ENCODE measurements at regions not wholly inside any gene's neighbourhood (a gene's known extent, or its start where the extent isn't known, plus 50 kb on each side); places are given as distances from the start of the nearest gene placed in this dataset.
"Not testable (repeated sequence)": the region's sequence is repeated elsewhere in the genome, so short reads cannot be mapped to it uniquely, and the experiment has no call there.

DNA sequence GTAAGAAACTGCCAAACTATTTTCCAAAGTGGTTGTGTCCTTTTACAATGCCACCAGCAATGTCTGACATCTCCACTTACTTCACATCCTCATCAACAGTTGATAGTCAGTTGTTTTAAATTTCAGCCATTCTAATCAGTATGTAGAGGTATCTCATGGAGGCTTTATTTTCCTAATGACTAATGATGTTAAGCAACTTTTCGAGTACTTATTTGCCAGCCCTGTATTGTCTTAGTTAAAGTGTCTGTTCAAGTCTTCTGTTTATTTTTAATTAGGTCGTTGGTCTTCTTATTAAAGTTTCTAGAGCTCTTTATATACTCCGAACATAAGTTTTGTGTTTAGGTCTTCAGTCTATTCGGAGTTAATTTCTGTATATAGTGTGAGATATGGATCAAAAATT lies 54.9 kb upstream of the NBPF12 start:
- not testable (repeated sequence) for DNase-seq (ENCODE audit: low read depth in 2 of 2)

DNA sequence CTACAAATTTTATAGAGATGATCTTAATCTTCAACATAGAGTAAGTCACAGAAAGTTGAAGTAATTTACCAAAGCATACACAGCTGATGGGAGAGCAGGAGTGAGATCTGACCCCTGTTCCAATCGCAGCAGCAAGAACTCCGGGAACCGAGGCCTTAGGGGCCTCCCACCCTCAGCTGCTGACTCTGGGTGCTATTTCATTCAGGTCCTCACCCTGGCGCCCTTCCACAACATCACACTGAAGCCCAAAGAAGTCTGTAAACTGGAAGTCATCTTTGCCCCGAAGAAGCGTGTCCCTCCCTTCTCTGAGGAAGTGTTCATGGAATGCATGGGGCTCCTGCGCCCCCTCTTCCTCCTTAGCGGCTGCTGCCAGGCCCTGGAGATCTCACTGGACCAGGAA lies 57.0 kb upstream of the NBPF12 start:
- DNase-seq (ENCODE audit: low read depth in 2 of 2) = not testable (repeated sequence)

DNA sequence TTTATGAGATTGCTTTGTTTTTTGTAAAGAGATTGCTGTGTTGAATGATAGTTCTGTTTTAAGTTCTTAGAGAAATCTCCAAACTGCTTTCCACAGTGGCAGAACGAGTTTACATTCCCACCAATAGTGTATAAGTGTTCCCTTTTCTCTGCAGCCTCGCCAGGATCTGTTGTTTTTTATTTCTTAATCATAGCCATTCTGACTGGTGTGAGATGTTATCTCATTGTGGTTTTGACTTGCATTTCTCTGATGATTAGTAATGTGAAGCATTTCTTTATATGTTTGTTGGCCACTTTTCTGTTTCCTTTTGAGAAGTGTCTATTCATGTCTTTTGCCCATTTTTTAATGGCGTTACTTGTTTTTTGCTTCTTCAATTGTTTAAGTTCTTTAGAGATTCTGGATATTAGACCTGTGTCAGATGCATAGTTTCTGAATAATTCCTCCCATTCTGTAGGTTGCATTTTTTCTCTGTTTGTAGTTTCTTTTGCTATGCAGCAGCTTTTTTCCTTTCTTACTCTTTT lies 74.3 kb upstream of the NBPF12 start:
- not testable (repeated sequence) for DNase-seq (ENCODE audit: low read depth in 2 of 2)

DNA sequence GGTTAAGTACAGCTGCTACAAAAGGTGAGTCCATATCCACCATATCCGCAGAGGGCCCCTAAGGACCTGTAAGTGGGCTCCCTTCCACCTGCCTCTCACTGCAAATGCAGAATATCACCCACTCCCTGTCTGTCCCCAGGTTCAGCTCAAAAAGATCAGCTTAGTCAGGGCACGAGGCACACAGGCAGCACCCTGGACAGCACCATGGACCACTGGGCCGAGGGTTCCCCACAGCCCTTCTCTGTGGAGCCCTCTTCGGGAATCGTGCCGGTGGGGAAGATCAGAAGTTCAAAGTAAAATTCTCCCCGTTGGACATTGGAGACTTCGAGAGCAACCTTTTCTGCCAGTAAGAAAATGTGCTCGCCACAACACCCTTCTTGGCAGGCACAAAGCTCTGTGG lies 85.0 kb upstream of the NBPF12 start:
- not testable (repeated sequence) for DNase-seq (ENCODE audit: low read depth in 2 of 2)

DNA sequence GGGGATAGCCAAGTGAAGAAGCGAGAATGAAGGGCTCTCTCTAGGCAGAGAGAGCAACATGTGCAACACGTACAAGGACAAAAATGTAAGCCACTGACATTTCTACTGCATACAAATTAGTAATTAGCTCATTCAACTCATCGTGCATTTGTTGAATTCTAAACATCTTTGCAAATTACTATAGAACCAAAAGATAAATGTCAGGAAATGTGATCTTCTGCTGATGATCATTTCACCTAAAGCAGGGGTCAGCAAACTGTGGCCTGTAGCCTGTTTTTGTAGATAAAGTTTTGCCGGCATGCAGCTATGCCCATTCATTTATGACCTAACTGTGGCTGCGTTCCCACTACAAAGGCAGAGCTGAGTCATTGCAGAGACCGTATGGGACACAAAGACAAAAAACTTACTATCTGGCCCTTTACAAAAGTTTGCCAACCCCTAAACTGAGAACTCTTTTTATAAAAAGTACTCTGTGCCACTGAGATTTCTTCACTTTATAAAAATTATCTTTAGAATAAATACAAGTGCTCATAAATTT lies 87.7 kb upstream of the NBPF12 start:
- not testable (repeated sequence) for DNase-seq (ENCODE audit: low read depth in 2 of 2)

DNA sequence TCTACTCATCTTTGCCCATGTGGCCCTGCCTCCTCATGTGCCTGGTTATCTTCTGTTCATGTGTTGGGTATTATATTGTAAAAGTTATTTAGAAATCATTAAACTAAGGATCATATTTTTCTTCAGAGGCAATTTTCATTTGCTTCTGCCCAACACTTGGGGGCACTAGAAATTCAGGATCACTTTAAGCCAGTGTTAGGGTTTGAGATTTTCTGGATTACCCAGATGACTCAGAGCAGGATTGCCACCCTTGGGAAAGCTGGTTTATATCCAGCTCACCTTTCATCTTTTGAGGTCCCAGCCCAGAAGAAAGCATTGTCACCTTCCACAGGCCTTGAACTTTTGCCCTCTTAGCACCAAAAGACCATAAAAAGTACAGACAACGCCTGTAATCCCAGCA lies 99.4 kb upstream of the NBPF12 start:
- DNase-seq (ENCODE audit: low read depth in 2 of 2) = not testable (repeated sequence)

DNA sequence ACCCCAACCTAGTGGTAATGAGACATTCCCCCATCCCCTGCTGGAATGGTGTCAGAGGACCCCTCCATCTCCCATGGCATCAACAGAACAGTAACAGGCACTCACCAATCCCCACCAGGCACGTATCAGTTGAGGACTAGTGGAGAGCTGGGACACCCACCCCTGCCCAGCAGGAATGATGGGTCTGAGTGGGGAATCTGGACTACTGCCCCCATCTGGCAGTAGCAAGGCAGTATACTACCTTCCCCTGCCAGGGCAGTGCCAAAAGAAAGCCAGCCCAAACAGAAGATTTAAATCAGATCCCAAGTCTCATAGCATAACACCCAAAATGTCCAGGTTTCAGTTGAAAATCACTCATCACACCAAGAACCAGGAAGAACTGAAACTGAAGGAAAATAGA lies 111.2 kb upstream of the NBPF12 start:
- not testable (repeated sequence) for DNase-seq (ENCODE audit: low read depth in 2 of 2)

DNA sequence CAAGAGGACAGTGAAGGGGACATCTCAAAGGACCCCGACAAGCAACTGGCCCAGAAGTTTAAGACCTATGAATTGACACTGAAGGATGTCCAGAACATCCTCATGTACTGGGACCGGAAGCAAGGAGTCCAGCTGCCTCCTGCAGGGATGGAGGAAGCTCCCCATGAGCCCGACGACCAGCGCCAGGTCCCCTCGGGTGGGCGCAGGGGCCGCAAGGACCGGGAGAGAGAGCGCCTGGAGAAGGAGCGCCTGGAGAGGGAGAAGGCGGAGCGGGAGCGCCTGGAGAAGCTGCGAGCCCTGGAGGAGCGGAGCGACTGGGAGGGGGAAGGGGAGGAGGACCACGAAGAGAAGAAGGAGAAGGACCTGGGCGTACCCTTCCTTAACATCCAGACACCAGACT lies 143.9 kb upstream of the NBPF12 start:
- not testable (repeated sequence) for DNase-seq (ENCODE audit: low read depth in 2 of 2)

DNA sequence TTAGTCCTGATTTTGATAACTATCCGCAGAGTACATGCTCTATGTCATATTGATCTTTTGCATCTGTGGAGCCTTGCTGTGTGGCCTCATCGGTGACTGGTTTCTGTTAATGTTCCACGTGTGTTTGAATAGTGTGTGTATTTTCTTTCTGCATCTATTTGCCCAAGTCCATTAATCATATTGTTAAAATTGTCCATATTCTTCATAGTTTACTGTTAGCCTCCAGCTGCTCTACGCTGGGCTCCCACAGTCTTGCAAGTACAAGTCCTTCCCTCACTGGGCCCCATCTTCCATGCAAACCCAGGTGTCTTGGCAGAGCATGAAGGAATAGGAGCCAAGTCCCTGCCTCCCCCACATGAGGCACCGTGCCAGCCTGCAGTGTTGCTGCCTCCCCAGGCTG lies 145.4 kb upstream of the NBPF12 start:
- not testable (repeated sequence) for DNase-seq (ENCODE audit: low read depth in 2 of 2)

DNA sequence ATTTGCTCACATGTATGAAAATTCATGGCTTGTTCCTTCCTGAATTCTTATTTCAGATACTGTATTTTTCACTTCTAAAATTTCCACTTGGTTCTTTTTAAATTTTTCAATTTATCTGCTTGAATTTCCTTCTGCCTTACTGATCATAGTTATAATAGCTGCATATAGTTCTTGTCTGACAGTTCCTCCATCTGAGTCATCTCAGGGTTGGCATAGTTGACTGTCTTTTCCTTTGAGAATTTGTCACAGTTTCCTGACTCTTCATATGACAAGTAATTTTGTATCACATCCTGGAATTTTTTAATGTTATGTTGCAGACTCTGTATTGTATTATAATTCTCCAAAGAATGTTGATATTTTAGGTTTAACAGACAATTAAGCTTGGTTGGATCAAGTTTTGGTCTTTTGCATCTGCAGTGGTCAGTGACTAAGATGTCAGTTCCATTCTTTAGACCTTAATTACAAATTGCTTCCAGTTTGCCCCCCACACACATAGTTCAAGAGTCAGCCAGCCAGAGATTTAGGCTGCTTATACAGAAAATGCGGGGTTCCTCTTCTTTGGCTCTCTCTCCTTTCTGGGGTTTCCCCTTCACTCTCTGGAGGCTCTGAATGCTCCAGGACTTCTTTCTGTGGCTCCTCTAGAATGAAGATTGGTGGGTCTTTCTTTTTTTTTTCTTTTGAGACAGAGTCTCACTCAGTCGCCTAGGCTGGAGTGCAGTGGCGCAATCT lies 153.7 kb upstream of the NBPF12 start:
- not testable (repeated sequence) for DNase-seq (ENCODE audit: low read depth in 2 of 2)

DNA sequence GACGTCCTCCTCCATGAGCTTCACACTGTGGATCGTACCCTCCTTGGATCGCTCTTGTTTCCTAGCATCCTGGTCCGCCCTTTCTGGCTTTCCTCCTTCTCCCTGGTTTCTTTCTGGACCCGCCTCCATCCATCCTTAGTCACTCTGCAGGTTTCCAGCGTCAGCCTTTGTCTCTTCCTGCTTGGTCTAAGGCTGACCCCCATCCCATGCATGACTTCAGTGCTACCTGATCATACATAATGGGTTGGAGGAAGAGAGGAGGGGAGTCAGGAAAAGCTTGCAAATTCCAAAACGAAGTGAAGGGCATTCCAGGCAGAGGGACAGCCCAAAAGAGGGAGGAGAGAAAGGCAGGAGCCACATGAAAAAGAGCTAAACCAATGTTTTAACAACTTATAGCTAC lies 156.9 kb upstream of the NBPF12 start:
- DNase-seq (ENCODE audit: low read depth in 2 of 2) = not testable (repeated sequence)

DNA sequence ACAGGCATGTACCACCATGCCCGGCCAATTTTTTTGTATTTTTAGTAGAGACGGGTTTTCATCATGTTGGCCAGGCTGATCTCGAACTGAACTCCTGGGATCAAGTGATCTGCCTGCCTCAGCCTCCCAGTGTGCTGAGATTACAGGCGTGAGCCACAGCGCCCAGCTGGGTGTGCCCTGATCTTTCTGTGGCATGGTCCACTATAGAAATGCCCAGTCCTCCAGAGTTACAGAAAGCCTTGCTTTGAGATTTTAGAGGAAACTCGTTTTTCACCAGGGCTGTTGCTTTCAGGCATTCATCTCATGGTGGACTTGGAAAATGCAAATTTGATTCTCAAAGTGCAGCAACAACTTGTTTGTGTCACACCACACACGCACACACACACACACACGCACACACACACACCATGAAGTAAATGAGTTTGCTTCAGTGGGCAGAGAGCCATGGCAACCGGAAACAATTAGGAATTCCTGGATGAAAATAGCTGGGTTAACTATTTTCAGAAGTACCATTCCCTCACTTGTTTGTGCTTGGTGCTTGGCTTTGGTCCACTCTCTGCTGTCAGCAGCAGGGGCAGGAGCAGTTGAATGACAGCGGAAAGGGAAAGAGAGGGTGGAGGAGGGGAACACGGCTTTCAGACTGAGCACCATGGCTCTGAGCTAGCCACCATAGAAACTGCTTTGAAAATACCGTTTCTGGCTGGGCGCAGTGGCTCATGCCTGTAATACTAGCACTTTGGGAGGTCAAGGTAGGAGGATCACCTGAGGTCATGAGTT lies 160.1 kb upstream of the NBPF12 start:
- DNase-seq (ENCODE audit: low read depth in 2 of 2) = not testable (repeated sequence)

DNA sequence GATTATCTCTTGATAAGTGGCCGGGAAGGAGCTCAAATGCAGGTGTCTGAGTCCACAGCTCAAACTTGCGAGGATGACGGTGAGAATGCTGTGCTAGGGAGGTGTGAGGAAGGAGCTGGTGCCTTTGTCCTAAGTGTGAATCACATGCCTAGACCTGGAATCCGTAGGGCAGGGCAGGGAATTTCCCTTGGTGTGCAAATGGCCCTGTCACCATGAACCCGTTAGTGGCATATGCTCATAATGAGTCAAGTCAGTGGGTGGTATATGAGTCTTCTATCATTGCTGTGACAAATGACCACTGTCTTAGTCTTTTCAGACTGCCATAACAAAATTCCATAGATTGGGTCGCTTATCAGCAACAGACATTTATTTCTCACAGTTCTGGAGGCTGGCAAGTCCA lies 163.1 kb upstream of the NBPF12 start:
- not testable (repeated sequence) for DNase-seq (ENCODE audit: low read depth in 2 of 2)

DNA sequence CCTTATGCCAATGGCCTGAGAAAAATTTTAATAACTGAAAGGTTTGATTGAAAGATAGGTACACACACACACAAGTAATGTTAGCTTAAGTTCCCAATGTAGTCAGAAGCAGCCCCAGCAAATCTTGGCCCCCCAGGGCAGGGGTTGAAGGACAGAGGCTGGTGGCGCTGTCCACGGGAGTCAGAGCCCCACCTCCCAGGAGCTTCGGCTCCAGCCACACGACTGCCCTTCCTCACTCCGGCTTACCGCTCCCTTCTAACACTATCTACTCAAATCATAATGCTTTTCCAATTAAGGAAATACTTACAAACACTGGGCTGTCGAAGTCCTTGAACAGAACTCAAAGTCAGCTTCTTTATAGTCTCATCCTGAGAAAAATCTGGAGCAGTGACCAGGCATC lies 163.9 kb upstream of the NBPF12 start:
- not testable (repeated sequence) for DNase-seq (ENCODE audit: low read depth in 2 of 2)

DNA sequence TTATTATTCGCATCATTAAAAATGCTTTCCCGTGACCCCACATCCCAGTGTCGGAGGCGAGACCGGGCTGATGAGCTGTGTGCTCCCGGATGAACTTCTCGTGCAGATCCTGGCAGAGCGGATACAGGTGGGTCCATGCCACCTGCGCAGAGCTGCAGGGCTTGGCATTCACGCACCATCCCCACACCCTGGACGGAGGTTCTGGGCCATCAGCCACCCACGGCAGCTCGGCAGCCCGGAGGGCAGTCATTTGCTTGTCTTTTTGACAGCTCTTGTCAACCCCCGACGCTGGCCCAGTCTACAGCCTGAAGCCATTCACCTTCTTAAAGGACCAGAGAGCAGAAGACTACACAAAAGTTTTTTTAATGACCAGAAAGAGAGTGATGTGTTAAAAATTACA lies 166.7 kb upstream of the NBPF12 start:
- DNase-seq (ENCODE audit: low read depth in 2 of 2) = not testable (repeated sequence)

DNA sequence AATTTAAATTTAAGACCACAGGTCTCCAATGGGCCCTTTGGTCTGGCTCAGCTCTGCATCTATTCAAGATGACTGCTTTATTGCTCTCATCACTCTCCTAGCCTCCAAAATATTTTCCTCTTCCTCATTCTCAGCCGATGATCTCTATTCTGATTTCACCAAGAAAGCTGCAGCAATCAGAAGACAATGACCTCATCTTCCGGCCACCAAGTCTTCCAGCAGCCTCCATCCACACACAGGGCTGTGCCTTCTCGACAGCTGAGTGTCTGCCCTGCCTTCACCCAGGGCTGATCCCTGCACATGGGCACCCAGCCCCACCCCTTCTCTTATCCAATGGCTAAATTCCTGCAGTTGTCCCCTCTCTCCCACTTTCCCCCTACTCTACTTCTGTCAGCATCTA lies 167.1 kb upstream of the NBPF12 start:
- DNase-seq (ENCODE audit: low read depth in 2 of 2) = not testable (repeated sequence)

DNA sequence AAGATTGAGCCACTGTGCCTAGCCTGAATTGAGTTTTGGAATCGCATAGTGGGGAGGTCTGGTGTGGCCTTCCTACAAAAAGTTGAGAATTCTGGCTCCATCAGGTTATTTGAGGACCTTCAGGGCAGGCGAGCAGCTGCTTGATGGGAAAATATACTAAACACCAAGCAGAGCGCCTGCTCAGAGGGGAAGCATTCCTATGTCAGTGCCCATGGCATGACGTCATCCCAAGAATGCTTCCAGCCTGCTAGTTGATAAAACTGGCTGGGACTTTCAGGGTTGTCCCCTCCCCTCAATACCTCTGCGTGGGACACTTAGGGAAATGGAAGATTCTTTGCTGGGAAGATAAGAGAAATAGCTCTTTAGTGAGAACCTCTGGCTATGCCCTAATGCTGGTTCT lies 174.9 kb upstream of the NBPF12 start:
- DNase-seq (ENCODE audit: low read depth in 2 of 2) = not testable (repeated sequence)

DNA sequence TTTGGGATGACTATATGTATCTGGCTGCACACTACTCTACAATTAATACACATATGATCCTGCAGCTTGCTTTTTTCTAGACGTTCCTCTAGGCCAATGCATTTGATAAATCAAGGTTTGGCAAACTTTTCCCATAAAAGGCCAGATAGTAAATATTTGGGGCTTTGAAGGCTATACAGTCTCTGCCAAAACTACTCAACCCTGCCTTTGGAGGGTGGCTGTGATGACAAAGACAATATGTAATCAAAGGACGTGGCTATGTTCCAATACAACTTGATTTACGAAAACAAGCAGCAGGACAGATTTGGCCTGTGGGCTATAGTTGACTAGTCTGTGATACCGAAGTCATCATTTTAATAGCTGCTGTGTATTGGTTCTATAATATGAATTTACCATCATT lies 181.3 kb upstream of the NBPF12 start:
- DNase-seq (ENCODE audit: low read depth in 2 of 2) = not testable (repeated sequence)

DNA sequence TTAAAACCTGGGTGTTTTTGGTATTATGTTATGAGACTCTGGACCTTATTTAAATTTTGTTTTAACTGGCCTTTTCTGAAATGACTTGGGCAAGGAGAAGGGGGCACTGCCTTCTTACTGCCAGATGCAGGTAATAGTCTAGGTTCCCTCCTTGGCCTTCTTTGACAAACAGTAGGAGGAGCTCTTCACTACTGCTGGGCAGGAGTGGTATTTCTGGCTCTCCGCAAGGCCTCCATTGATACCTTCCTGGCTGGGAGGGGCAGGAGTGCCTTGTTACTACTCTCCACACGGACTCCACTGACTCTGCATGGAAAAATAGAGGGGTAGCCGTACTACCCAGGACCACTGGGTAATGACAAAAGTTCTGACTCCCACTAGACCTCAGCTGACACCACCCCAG lies 189.4 kb upstream of the NBPF12 start:
- not testable (repeated sequence) for DNase-seq (ENCODE audit: low read depth in 2 of 2)

DNA sequence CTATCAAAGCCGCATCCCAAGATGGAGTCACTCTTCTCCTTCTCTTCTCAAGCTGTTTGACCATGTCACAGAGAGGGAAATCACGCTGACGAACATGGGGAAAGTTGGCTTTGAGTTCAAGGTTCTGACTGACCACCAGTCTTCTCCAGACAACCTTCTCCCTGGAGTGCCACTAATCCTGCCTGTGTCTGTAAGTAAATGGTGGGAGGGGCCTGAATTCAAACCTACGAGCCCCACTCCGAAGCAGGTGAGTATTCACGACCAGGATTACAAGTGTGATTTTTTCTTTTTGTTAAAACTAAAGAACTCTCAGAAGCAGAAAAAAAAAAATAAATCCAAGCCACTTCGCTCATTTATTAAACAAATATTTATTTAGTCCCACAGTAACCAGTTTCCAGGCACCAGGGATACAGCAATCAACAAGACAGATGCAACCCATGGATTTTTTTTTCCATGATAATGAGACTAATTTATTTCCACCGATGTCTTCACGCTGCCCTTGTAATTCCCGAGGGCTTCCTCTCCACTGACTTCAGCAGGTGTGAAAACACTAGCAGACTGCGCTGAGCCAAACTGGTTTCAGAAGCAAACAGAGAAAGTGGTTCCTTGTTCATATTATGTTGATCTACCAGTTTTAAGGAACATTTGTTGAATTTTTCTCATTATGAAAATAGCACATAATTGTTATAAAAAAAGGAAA lies 206.0 kb upstream of the NBPF12 start:
- DNase-seq (ENCODE audit: low read depth in 2 of 2) = not testable (repeated sequence)

DNA sequence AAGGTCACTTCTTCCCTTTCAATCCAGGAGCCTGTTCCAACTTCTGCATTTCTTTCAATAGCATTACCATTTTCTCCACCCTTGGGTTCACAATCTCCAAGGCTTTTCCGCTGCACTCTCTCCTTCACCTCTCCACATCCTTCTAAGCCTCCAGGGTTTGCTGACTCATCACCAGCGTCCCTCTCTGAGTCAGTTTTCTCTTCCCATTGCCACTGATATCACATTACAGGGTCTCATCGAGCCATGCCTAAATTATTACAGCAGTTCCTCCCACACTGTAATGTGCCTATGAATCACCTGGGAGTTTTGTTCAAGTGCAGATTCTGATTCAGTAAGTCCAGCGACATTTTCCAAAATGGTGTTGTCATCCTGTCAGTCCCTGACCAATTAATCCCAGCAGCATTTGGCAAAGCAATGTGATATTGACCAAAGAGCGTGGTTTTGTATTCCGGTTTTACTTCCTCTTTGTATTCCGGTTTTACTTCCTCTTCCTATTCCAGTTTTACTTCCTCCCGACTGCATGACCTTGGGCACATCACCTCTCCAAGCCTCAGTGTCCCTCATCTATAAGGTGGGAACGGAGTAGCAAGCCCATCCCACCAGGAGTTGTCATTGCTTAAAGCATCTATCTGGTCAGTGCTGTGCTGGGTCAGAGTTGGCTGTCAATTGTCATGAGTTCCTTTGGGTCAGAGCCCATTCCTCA lies 208.3 kb upstream of the NBPF12 start:
- not testable (repeated sequence) for DNase-seq (ENCODE audit: low read depth in 2 of 2)

Data from stimulated activated CD4-positive, alpha-beta T cell treated with anti-CD3 and anti-CD28 coated beads, Interleukin-12 subunit alpha, Interleukin-12 subunit beta, amount 100 ng/mL, for 24 hours (primary cell).